Lung (tissue), 11 donors: ENCODE measurements at regions not wholly inside any gene's neighbourhood (a gene's known extent, or its start where the extent isn't known, plus 50 kb on each side); places are given as distances from the start of the nearest gene placed in this dataset.

Experiments
- ATAC-seq: fragments of 200-7000 bp; cut with Tn5 transposase; one replicate; pipeline ENCODE4 v1.9.1; 2020; ENCODE audit warnings: moderate number of reproducible peaks; ENCODE audit not compliant: insufficient read depth, low FRiP score
- DNase-seq, 3 donors: peaks; one replicate each; pipeline ENCODE4 v3.0.0-alpha.2; 2013 to 2017
- H3K27ac ChIP-seq, 2 donors: one replicate each; pipeline ENCODE4 v1.5.1; 2013; ENCODE audit warnings: mild to moderate bottlenecking in 2 of 2, moderate library complexity in 2 of 2, control low read depth in 1 of 2, inconsistent platforms in 1 of 2, low read depth in 1 of 2, low read length in 1 of 2
- H3K27me3 ChIP-seq, 3 donors: one replicate each; pipeline ENCODE4 v1.5.1; 2013; ENCODE audit warnings: low read length in 2 of 3; ENCODE audit not compliant: control insufficient read depth in 3 of 3, insufficient read depth in 3 of 3
- H3K36me3 ChIP-seq, 4 donors: one replicate each; pipeline ENCODE4 v1.5.1; 2013; ENCODE audit warnings: low read length in 4 of 4, mild to moderate bottlenecking in 1 of 4, moderate library complexity in 1 of 4; ENCODE audit not compliant: control insufficient read depth in 4 of 4, insufficient read depth in 4 of 4
- H3K4me1 ChIP-seq, 5 donors: one replicate each; pipeline ENCODE4 v1.5.1; 2013; ENCODE audit warnings: low read length in 5 of 5, mild to moderate bottlenecking in 2 of 5, moderate library complexity in 1 of 5; ENCODE audit not compliant: control insufficient read depth in 5 of 5, insufficient read depth in 5 of 5
- H3K4me3 ChIP-seq: one replicate; pipeline ENCODE4 v1.5.1; 2013; ENCODE audit warnings: mild to moderate bottlenecking, control low read depth, moderate library complexity
- H3K9ac ChIP-seq, 2 donors: one replicate each; pipeline ENCODE4 v1.5.1; 2013; ENCODE audit warnings: low read length in 2 of 2, control low read depth in 1 of 2; ENCODE audit not compliant: insufficient read depth in 1 of 2
- H3K9me3 ChIP-seq, 4 donors: one replicate each; pipeline ENCODE4 v1.5.1; 2013; ENCODE audit warnings: low read length in 3 of 4, mild to moderate bottlenecking in 1 of 4, moderate library complexity in 1 of 4; ENCODE audit not compliant: control insufficient read depth in 4 of 4, insufficient read depth in 3 of 4
- WGBS, 2 donors: extraction: QIAGEN DNeasy Blood & Tissue Kit; methylation state at CpG; one replicate each; pipeline ENCODE4 v1.1.7; 2013; 5-methylcytosine and 5-hydroxymethylcytosine counted together
- TF ChIP-seq, protein P1 (sequence below): IDR thresholded peaks from 2 replicates; pipeline ENCODE4 v1.5.1; 2012; ENCODE audit warnings: mild to moderate bottlenecking; ENCODE audit errors: control extremely low read depth, extremely low read depth
- donor health status: control.
- donor health status: control.
- donor health status: Bipolar disorder and iron deficiency.
- donor health status: healthy.
- donor health status: DM: yes; HTN: yes; CAD: no.

DNA sequence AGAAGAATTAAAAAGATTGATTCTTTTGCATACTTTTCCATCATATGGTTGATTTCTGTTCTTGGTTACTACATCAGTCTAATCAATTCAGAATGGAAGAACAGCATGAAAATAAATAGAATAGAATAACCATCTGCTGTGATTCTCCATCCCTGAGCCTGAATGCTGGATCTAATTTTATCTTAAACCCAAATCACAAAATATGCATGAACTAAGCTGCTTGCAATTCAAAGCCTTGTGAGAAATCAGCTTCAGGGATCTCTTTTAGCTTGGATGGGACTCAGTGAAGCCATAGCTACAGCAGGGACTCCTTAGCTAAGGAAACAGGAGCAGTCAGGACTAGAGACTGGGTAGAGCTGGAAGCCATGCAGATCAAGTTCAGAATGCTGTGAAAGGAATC lies 74.1 kb downstream of the TPBG start:
- Histone ChIP-seq H3K9ac (no peak overlapping the region), H3K27ac (no peak overlapping the region), H3K36me3 (no peaks in the 10 kb centered on the region), H3K27me3 (no peaks in the 10 kb centered on the region), H3K4me1 (no peaks in the 10 kb centered on the region), H3K9me3 (peaks cover 0 to 1% (median 0%) of the 10 kb centered on the region in 4 donors), H3K4me3 (no peak overlapping the region)
- DNase-seq (no peak), ATAC-seq (no peak)
- TF ChIP-seq, protein P1, sequence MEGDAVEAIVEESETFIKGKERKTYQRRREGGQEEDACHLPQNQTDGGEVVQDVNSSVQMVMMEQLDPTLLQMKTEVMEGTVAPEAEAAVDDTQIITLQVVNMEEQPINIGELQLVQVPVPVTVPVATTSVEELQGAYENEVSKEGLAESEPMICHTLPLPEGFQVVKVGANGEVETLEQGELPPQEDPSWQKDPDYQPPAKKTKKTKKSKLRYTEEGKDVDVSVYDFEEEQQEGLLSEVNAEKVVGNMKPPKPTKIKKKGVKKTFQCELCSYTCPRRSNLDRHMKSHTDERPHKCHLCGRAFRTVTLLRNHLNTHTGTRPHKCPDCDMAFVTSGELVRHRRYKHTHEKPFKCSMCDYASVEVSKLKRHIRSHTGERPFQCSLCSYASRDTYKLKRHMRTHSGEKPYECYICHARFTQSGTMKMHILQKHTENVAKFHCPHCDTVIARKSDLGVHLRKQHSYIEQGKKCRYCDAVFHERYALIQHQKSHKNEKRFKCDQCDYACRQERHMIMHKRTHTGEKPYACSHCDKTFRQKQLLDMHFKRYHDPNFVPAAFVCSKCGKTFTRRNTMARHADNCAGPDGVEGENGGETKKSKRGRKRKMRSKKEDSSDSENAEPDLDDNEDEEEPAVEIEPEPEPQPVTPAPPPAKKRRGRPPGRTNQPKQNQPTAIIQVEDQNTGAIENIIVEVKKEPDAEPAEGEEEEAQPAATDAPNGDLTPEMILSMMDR, result no peak

DNA sequence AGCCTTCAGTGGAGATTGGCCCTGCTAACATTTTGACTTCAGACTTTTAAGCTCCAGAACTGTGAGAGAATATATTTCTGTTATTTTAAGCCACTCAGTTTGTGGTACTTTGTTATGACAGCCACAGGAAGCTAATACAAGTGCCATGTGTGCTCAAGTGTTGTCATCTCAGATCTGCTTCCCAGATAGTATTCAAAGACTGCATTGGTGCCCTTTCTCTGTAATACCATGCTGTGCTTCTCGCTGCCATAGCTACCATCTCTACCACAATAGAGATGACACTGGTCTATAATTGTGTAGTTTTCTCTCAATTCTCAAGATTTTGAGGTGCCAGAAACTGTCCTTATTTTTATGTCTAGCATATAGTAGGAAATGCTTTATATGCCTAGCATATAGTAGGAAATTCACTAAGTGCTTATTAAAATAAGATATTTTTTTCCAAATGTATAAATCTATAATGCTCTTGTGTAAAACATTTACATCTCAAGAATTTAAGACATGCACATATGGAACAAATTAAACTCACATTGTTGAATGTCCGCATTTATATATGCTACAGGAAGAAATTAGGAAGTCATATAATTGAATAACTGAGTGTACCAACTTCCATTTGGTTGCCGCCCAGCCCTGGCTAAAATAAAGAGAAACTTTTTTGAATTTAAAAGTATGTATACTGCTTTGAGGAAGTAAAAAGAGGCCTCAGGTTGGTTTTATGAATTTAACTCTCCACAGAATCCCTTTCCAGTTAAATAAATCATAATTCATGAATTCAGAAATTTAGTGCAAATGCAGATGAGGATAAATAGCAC lies 77.6 kb downstream of the TPBG start:
- Histone ChIP-seq H3K9me3 (peaks cover 0 to 1% (median 0%) of the 10 kb centered on the region in 4 donors), H3K27me3 (no peaks in the 10 kb centered on the region), H3K27ac (no peak overlapping the region), H3K4me1 (no peaks in the 10 kb centered on the region), H3K9ac (no peak overlapping the region), H3K4me3 (no peak overlapping the region), H3K36me3 (no peaks in the 10 kb centered on the region)
- TF ChIP-seq, protein P1, result no peak
- DNase-seq, result no peak
- no peak for ATAC-seq
- 77 to 78% methylated on average over 3 of the region's 3 CpGs for WGBS, 2 donors

DNA sequence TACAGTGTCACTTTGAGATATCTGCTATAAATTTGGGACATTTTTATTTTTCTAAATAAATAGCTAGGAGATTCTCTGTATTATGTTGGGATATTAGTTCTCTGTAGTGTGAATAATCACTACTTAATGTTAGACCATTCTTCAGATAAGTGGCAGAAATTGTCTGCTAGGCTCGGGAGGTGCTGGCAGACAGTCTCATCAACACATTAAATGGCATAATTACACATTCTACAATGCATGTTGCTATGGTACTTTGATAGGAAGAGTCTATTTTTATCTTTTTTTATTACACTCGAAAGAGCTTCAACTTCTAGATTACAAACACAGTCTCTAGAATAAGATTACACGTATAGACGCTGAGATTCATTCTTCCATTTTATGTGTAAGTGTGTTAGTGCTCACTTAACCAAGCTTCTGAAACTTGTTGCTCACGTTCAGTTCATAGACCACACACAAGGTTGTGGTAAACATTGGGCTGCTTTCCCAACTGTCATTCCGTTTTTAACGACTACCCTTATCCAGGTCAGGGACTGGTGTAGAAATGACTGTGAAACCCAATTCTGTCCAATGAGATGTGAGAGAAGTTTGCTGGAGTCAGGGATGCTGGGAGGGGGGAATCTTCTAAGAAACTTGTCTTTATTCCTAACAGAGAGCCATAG lies 78.6 kb downstream of the TPBG start:
- Histone ChIP-seq H3K4me3 (no peak overlapping the region), H3K27ac (no peak overlapping the region), H3K27me3 (no peaks in the 10 kb centered on the region), H3K4me1 (no peaks in the 10 kb centered on the region), H3K9me3 (peaks cover 0 to 1% (median 0%) of the 10 kb centered on the region in 4 donors), H3K9ac (no peak overlapping the region), H3K36me3 (no peaks in the 10 kb centered on the region)
- DNase-seq (no peak), ATAC-seq (no peak)
- WGBS, 2 donors, result 74 to 78% methylated on average over 7 of the region's 7 CpGs
- TF ChIP-seq, protein P1, result no peak
